Nephron progenitor cell (in vitro differentiated cells): ENCODE measurements at regions not wholly inside any gene's neighbourhood (a gene's known extent, or its start where the extent isn't known, plus 50 kb on each side); places are given as distances from the start of the nearest gene placed in this dataset.

ENCODE experiments used
- DNase-seq: peaks from one replicate; pipeline ENCODE4 v3.0.0; 2021
- H3K27ac Mint-ChIP-seq: 2 replicates; pipeline ENCODE4 v1.8.0; 2021; ENCODE audit warnings: mild to moderate bottlenecking, moderate library complexity, mixed read lengths
- H3K27me3 Mint-ChIP-seq: 2 replicates; pipeline ENCODE4 v1.8.0; 2021; ENCODE audit warnings: mild to moderate bottlenecking, low read depth, mixed read lengths; ENCODE audit not compliant: poor library complexity
- H3K36me3 Mint-ChIP-seq: 2 replicates; pipeline ENCODE4 v1.8.0; 2021; ENCODE audit warnings: low read depth, mixed read lengths
- H3K4me1 Mint-ChIP-seq: 2 replicates; pipeline ENCODE4 v1.8.0; 2021; ENCODE audit warnings: mixed read lengths
- H3K4me3 Mint-ChIP-seq: 2 replicates; pipeline ENCODE4 v1.8.0; 2021; ENCODE audit warnings: mild to moderate bottlenecking, moderate library complexity, mixed read lengths
- H3K9me3 Mint-ChIP-seq: 2 replicates; pipeline ENCODE4 v1.8.0; 2021; ENCODE audit warnings: mild to moderate bottlenecking, moderate library complexity, mixed read lengths
- TF ChIP-seq, protein P1 (sequence below): fragments of 200-600 bp; sonication (generic); IDR thresholded peaks from 2 replicates; pipeline ENCODE4 v1.5.0; 2021; ENCODE audit warnings: antibody characterized with exemption

DNA sequence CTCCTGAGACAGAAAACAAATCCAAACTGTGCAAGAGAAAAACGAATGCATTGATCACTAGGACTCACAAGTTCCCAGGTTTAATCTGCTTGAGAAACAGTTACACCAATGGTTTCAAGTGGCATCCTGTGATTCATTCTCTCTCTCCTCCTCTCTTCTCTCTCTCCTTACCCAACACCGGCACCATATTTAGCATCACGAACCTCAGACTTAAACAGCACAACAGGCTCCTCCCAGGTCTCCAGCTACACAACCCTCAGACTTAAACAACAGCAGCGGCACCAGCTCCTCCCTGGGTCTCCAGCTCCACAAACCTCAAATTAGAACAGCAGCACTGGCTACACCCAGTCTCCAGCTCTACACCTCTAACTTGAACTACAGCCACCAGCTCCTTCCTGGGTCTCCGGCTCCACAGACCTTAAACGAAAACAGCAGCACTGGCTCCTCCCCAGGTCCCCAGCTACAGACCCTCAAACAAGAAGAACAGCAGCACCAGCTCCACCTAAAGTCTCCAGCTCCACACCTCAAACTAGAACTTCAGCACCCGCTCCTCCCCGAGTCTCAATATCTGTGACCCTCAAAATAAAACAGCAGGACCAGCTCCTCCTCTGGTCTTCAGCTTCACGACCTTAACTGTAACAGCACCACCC, 355.9 kb downstream of the PREX1 start:
- no peak for DNase-seq
- no peaks in the 10 kb centered on the region for H3K36me3 Mint-ChIP-seq
- H3K4me3 Mint-ChIP-seq, result no peak overlapping the region
- H3K4me1 Mint-ChIP-seq, result peaks cover 7% of the 10 kb centered on the region
- H3K9me3 Mint-ChIP-seq, result peaks cover 14% of the 10 kb centered on the region
- peaks cover 7% of the 10 kb centered on the region for H3K27me3 Mint-ChIP-seq
- TF ChIP-seq, protein P1, sequence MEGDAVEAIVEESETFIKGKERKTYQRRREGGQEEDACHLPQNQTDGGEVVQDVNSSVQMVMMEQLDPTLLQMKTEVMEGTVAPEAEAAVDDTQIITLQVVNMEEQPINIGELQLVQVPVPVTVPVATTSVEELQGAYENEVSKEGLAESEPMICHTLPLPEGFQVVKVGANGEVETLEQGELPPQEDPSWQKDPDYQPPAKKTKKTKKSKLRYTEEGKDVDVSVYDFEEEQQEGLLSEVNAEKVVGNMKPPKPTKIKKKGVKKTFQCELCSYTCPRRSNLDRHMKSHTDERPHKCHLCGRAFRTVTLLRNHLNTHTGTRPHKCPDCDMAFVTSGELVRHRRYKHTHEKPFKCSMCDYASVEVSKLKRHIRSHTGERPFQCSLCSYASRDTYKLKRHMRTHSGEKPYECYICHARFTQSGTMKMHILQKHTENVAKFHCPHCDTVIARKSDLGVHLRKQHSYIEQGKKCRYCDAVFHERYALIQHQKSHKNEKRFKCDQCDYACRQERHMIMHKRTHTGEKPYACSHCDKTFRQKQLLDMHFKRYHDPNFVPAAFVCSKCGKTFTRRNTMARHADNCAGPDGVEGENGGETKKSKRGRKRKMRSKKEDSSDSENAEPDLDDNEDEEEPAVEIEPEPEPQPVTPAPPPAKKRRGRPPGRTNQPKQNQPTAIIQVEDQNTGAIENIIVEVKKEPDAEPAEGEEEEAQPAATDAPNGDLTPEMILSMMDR, result no peak
- H3K27ac Mint-ChIP-seq, result no peak overlapping the region

DNA sequence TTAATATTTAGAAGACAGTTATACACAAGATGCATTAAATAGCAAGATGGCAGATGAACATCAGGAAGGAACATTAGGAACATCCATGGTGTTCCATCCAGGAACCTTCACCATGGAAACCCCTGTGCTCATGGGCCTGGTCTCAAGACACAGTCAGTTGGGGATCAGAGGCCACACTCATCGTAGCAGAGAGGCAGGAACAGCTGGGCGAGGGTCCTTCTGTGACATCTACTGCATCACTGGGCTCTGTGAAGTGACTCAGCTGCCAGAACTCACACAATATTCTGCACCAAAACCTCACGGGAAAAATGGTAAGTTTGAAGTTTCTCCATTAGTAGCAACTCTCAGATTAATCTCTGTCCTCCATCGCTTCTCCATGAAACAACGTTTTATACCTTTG, 356.6 kb downstream of the PREX1 start:
- TF ChIP-seq, protein P1, result no peak
- H3K4me3 Mint-ChIP-seq, result no peak overlapping the region

DNA sequence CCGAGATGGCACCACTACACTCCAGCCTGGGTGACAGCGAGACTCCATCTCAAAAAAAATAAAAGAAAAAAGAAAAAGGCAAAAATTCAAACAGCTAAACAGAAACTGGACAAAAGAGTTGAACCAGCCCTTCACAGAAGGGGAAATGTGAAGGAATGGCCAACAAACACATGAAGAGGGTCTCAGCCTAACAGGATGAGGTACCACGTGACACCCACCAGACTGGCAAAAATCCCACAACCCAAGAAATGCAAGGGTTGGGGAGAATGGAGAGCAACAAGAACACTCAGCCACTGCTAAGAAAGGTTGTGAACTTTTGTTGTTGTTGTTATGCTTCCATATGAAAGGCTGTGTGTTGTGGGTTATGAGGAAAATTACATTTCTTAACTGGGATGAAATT, 357.7 kb downstream of the PREX1 start:
- Mint-ChIP-seq H3K4me1 (peaks cover 5% of the 10 kb centered on the region), H3K27ac (no peak overlapping the region), H3K4me3 (no peak overlapping the region), H3K9me3 (peaks cover 4% of the 10 kb centered on the region), H3K36me3 (no peaks in the 10 kb centered on the region), H3K27me3 (peaks cover 3% of the 10 kb centered on the region)
- no peak for DNase-seq
- TF ChIP-seq, protein P1, result no peak

More for the DNA sequence above, 356.6 kb downstream of the PREX1 start:
- H3K4me1 Mint-ChIP-seq, result peaks cover 5% of the 10 kb centered on the region
- peaks cover 13% of the 10 kb centered on the region for H3K9me3 Mint-ChIP-seq
- DNase-seq, result no peak
- peaks cover 3% of the 10 kb centered on the region for H3K27me3 Mint-ChIP-seq
- no peak overlapping the region for H3K27ac Mint-ChIP-seq
- no peaks in the 10 kb centered on the region for H3K36me3 Mint-ChIP-seq

DNA sequence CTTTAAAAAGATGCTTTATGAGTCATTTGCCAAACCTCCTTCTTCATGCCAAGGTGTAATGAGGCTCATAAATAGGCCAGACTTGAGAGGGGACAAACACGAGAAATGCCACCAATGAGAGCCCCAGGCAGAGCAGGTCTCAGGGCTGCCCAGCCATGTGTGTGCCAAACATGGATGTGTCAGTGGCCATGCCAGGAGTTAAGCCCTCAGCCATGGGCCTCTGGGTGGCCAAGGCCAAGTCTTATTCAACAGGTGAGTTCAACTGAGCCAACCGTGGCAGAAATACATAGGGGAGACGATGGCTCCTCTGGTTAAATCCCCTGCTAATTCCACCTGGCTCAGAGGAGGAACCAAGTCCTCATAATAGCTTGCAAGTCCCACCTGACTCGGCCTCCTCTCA, 358.8 kb downstream of the PREX1 start:
- TF ChIP-seq, protein P1, result no peak
- Mint-ChIP-seq H3K27ac (no peak overlapping the region), H3K9me3 (peaks cover 4% of the 10 kb centered on the region), H3K4me1 (peaks cover 8% of the 10 kb centered on the region), H3K36me3 (no peaks in the 10 kb centered on the region), H3K27me3 (peaks cover 3% of the 10 kb centered on the region), H3K4me3 (no peak overlapping the region)
- no peak for DNase-seq

DNA sequence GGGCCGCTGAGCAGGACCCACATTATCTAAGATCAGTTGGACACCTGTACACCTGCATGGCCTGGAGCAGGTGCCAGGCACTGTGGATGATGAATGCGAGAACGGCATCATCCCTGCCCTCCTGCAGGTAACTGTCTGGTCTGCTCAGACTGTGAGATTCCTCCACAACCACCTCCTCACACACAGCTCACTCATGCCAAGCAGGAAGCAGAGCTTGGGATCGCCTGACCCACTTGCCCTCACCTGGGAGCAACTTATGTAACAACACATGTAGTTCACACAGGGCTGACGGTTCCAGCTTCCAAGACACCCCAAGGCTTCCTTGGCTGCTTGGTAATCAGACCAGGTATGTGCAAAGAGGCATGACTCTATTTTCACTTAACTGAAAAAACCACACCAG, 359.2 kb downstream of the PREX1 start:
- Mint-ChIP-seq H3K27ac (no peak overlapping the region), H3K4me3 (no peak overlapping the region), H3K36me3 (no peaks in the 10 kb centered on the region), H3K9me3 (peaks cover 4% of the 10 kb centered on the region), H3K27me3 (peaks cover 3% of the 10 kb centered on the region), H3K4me1 (peaks cover 13% of the 10 kb centered on the region)
- DNase-seq, result no peak
- TF ChIP-seq, protein P1, result no peak

DNA sequence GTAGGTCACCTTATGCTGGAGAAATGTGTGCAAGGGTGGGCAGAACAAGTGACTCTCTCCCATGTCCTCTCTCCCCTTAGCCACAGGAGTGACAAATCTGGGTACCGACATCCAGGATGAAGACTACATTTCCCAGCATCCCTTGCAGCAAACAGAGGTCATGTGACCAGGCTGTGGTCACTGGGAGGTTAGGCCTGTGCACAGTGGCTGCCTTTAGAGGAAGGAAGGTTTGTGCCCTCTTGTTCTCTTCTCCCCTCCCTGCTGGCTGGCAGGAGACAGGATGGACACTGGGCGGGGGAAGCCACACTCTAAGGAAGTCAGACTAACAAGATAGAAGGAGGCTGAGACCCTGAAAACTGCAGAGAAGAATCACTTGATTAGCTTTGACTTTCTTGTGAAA, 360.2 kb downstream of the PREX1 start:
- Mint-ChIP-seq H3K27me3 (peaks cover 3% of the 10 kb centered on the region), H3K4me3 (no peak overlapping the region), H3K9me3 (peaks cover 4% of the 10 kb centered on the region), H3K27ac (no peak overlapping the region), H3K4me1 (peaks cover 22% of the 10 kb centered on the region), H3K36me3 (no peaks in the 10 kb centered on the region)
- DNase-seq, result no peak
- TF ChIP-seq, protein P1, result no peak
